ENCODE measurements at regions not wholly inside any gene's neighbourhood (a gene's known extent, or its start where the extent isn't known, plus 50 kb on each side); places are given as distances from the start of the nearest gene placed in this dataset.

DNA sequence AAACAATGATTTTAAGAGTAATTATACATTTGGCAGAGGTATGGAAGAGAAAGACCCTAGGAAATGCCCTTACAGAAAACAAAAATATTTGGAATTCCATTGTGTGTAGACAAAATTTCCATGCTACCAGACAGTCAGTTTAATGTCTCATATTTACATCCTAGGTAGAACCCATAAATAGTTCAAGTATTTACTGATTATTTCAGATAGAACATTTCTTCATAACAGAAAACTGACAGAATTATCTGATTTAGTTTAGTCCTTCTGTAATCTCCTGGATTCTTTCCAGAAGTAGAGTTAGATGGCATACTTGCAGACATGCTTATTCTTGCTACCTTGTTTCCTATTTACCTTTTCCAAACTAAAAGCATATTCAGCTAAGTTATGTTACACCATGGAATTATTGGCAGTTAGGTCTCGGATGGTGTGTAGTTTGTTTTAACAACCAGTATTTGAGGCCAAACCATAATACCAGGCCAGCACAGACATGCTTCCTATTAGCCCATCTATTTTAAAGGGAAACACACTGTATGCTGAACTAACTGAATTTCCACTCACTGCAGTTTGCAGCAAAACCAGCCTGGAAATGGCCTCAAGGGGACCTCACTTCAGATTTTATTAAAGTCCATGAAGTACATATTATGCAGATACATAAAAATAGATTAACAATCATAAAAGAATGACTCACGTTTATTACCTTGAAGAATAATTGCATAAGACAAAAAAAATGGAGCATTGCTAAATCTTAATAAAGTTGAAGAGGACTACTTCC is 126.6 kb upstream of the LRIG3 start:
- H3K27ac ChIP-seq = no peak overlapping the region
- TF ChIP-seq, protein P1, sequence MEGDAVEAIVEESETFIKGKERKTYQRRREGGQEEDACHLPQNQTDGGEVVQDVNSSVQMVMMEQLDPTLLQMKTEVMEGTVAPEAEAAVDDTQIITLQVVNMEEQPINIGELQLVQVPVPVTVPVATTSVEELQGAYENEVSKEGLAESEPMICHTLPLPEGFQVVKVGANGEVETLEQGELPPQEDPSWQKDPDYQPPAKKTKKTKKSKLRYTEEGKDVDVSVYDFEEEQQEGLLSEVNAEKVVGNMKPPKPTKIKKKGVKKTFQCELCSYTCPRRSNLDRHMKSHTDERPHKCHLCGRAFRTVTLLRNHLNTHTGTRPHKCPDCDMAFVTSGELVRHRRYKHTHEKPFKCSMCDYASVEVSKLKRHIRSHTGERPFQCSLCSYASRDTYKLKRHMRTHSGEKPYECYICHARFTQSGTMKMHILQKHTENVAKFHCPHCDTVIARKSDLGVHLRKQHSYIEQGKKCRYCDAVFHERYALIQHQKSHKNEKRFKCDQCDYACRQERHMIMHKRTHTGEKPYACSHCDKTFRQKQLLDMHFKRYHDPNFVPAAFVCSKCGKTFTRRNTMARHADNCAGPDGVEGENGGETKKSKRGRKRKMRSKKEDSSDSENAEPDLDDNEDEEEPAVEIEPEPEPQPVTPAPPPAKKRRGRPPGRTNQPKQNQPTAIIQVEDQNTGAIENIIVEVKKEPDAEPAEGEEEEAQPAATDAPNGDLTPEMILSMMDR (conservative IDR thresholded peaks at IDR 0.05) = peak; percentile 8; the same call in 1 of the 2 replicates
- TF ChIP-seq ZFX (IDR thresholded peaks at IDR 0.05) = no peak

DNA sequence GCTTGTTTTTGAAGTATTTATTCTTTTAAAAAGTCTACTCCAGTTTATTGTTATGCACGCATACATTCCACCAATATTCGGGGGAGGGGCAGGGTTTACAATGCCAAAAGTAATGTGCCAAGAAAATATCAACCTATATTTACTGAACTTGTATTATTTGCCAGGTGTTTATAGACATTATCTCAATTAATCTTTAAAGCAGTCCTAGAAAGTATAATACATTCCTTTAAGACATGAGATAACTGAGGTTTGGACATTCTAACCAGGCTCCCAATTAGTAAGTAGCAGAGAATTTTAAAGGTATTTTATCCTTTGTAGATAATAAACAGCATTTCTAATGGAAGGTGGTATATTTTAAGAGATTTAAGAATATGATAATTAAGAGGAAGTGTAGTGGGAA is 124.5 kb upstream of the LRIG3 start:
- no peak for TF ChIP-seq ZFX (IDR thresholded peaks at IDR 0.05)
- TF ChIP-seq, protein P1 (conservative IDR thresholded peaks at IDR 0.05) = no peak
- no peak overlapping the region for H3K27ac ChIP-seq

DNA sequence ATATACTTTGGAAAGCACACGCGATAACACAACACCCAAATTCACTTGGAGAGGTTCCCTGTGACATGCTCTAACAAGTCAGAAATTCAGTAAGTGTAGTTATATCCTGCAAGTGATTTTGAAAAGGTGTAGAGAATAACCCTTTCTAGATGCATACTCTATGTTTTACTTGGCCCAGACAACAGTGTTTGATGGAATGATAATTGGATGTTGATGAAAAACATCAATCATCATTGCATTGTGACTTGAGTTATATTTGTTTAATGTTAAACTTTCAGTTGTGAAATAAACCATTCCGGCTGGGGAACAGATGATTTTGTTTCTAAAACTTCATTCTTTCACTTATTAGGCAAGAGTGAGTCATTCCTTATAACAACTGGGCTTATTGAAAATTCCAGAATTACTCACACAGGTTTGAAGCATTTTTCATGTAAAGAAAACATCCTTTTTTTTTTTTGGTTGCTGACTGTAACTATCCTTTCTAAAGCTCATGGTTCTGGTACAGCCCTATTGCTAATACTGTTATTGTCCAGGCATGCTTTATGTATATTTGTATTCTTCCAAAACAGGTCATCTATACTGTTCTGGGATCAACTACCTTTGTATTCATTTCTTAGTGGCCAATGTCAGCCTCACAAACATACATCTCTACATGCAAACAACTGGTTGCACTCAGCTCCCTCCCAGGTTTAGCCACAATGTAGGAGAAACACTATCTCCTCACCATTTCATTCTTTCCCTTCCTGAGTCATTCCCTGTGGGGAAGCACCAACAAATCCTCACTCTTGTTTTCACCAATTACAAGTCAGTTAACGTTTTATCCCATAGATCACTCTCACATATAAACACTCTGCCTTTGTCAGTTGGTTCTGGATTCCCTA is 121.2 kb upstream of the LRIG3 start:
- H3K27ac ChIP-seq = no peak overlapping the region
- TF ChIP-seq, protein P1 (conservative IDR thresholded peaks at IDR 0.05) = no peak
- no peak for TF ChIP-seq ZFX (IDR thresholded peaks at IDR 0.05)

DNA sequence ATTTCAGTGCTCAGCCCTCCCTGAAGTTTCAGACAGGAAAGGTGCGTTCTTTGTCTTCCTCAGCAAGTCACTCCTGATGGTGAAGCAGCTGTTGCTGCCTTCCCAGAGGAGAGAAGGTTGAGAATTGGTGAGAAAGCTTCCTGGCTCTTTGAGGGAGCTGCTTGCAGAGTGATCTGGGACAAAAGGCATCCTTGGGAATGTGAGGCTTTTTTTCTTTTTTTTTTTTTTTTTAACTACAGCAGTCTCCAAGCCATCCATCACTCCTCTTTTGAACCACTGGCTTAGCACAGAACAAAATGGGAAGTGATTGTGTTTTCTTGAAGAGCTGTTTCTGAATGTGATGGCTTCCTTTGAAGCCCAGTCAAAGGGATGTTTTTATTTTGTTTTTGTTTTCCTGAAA is 120.4 kb upstream of the LRIG3 start:
- H3K27ac ChIP-seq = no peak overlapping the region
- TF ChIP-seq, protein P1 (conservative IDR thresholded peaks at IDR 0.05) = no peak

DNA sequence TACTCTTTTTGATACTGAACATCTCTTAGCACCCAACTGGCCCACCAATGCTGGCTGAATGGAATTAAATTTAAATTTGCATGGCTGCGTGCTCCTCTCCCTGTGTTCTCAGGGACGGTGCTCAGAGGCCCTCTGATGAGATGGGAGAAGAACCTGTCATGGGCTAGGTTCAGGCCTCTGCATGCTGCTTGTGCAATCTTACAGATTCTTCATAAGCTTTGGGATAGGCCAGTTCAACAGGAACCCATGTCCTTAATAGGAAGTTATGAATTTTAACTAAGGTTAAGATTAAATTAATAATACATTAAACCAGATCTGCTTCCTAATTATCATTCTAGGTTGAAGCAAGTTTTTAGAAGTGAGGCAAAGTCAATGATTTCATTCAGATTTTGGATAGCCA is 119.7 kb upstream of the LRIG3 start:
- TF ChIP-seq, protein P1 (conservative IDR thresholded peaks at IDR 0.05) = no peak
- no peak for TF ChIP-seq ZFX (IDR thresholded peaks at IDR 0.05)
- no peak overlapping the region for H3K27ac ChIP-seq

DNA sequence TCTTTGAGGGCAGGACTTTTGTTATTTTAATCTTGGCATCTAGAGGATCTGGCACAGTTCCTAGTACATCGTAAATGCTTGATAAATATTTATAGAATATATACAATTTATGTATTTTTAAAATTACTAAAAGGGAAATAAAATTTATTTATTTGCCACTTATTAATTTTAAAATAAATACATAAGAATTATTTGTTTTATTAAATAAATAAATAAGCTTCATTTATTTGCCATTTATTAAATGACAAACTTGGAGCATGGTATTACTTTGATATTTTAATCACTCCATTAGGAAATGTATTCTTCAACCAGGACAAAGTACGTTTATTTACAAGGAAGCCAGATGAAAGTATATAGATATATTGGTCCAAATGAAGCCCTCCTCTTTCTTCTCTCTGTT is 118.7 kb upstream of the LRIG3 start:
- H3K27ac ChIP-seq = no peak overlapping the region
- TF ChIP-seq, protein P1 (conservative IDR thresholded peaks at IDR 0.05) = no peak
- no peak for TF ChIP-seq ZFX (IDR thresholded peaks at IDR 0.05)
